Retinal pigment epithelial cell (primary cell): ENCODE measurements at regions not wholly inside any gene's neighbourhood (a gene's known extent, or its start where the extent isn't known, plus 50 kb on each side); places are given as distances from the start of the nearest gene placed in this dataset.

ENCODE experiments used
- DNase-seq: peaks from one replicate; pipeline ENCODE4 v3.0.0-alpha.2; 2010; ENCODE audit warnings: low read depth
- H3K4me3 ChIP-seq: 2 replicates; pipeline ENCODE4 v1.5.1; 2011; ENCODE audit warnings: mild to moderate bottlenecking, low read length, control low read depth, moderate library complexity
- CTCF ChIP-seq: conservative IDR thresholded peaks from 2 replicates; pipeline ENCODE4 v1.5.1; 2011; ENCODE audit warnings: low read depth, low read length, control low read depth, inconsistent platforms

GRCh38 chr13:39132286-39133230 lies 94.3 kb downstream of the NHLRC3 start:
- no peak overlapping the region for H3K4me3 ChIP-seq
- DNase-seq, result peak; percentile 27
- no peak for TF ChIP-seq CTCF

GRCh38 chr13:39133781-39134180 lies 95.5 kb downstream of the NHLRC3 start:
- peak; percentile 81 for DNase-seq
- no peak overlapping the region for H3K4me3 ChIP-seq
- TF ChIP-seq CTCF, result no peak

DNA sequence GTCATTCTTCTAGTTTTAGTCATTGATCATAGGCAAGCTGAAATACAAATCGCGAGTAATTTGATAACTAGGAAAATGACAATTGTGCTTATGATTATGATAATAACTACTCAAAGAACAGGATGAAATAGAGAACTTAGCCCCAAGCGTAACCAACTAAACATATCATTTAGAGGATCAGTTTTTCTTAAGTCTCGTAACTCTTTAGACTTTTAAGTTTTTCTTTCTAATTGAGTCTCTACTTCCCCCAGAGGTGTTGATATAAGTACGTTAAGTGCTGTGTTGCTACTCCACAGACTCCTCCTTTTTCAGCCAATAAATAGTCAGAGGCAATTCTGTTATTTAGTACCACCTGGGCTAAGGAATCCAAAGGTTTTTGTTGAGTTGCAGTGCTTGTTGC lies 96.3 kb downstream of the NHLRC3 start:
- H3K4me3 ChIP-seq, result no peak overlapping the region
- no peak for TF ChIP-seq CTCF
- no peak for DNase-seq

DNA sequence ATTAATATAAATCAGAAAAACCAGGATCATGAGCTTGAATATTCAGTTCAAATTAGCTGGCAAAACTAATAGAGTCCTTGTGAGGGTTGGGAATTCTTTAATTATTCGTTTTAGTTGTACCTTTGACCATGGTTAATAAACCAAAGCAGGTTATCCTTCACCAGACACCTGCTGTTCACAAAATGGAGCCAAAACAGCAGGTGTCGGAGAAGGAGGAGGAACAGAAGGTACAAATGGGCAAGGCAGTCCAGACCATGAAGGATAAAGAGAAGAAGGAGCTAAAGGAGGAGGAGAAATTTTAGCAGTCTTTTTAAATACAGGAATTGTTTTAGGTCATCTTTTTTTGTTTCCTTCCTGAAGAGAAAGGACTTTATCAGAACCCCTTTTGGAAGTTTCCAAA lies 106.1 kb downstream of the NHLRC3 start:
- no peak for DNase-seq
- no peak overlapping the region for H3K4me3 ChIP-seq
- TF ChIP-seq CTCF, result no peak

DNA sequence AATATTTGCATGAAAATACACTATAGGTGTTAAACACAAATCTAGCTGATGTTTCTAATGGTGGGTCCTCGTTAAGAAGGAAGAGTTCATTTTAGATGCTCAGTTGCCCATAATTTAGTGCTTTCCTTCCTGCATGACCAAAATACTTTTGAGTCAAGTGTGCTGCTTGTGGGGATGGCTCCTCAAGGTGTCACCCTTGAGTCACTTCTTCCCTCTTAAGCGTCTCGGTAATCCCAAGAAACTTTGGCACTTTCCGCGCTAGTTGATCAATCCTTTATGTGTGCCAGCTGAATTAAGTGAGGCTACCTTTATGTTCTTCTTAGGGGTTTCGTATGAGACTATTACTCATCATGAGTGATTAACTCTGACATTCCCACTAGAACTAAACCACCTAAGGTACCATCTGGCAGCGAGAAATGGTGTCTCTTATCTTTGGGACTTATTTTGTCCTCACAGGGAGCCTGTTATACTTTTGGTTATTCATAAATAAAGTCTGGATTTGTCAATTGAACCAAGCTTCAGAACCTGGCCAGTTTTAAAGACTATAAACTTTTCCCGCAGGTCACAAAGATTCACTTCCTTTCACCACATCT lies 106.8 kb downstream of the NHLRC3 start:
- TF ChIP-seq CTCF, result peak; percentile 89
- no peak overlapping the region for H3K4me3 ChIP-seq
- peak; percentile 43 for DNase-seq

DNA sequence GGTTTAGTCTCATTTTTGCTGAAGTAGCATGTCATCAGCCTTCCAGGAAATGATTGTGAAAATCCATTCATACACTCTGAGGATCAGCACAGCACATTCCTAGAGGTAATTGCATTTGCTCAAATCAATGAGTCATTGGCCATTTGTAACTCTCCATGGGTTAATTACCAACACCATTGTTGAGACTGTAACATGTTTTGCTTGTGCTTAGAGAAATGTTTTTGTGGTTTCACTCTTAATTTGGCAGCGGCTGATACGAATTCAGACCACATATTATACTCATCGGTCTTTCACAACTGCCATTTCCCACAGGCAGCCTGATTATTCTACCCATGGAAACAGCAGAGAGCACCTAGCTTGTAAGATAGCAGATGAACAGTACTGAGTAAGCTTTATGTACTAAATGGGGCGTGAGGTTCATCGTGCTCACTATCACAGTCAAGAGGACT lies 110.3 kb downstream of the NHLRC3 start:
- no peak for TF ChIP-seq CTCF
- peak; percentile 98 for DNase-seq
- no peak overlapping the region for H3K4me3 ChIP-seq
